ENCODE measurements at regions not wholly inside any gene's neighbourhood (a gene's known extent, or its start where the extent isn't known, plus 50 kb on each side); places are given as distances from the start of the nearest gene placed in this dataset.

DNA sequence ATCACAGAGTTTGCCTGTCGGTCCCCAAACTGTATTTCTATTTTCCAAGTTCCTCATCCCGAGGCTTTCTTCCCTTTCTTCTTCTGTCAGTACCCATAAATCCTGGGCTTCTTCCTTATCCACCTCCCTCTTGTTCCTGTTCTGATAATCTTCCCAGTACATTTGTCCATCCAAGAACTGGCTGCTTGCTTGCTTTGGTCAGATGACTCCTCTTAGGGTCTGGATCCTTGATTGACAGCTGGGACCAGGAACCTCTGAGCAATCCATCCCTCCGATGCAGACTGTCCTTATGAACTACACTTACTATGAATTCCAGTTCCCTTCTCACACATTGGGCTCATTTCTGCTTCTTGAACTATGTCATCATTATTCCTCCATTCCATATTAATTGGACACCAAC is 275.3 kb upstream of the CITED2 start:
- H3K36me3 Mint-ChIP-seq, result no peaks in the 10 kb centered on the region
- no peak overlapping the region for H3K27ac Mint-ChIP-seq

DNA sequence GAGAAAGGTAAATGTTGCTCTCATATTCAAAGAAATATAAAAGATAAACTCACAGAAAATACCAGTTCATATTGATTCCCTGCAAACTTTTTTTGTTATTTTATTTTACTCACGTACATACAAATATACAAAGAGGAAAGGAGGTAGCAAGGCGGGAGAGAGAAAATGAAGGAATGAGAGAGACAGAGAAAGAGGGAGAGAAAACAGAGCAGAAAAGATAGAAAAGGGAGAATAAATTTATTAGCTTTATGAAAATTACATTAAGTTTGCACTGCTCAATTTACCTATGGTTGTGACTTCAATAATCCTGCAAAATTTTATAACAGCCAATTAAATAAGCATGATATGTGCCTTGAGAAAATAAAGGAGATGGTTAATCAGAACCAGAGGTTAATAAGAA is 274.7 kb upstream of the CITED2 start:
- Mint-ChIP-seq H3K27me3 (no peaks in the 10 kb centered on the region), H3K4me3 (no peak overlapping the region), H3K4me1 (no peaks in the 10 kb centered on the region), H3K9me3 (peaks cover 1% of the 10 kb centered on the region), H3K36me3 (no peaks in the 10 kb centered on the region), H3K27ac (no peak overlapping the region)
- DNase-seq (no peak), ATAC-seq (ENCODE audit: low read depth) (no peak)
- POLR2A ChIA-PET, result no interaction called here

More for the DNA sequence above, 275.3 kb upstream of the CITED2 start:
- Mint-ChIP-seq H3K27me3 (no peaks in the 10 kb centered on the region), H3K4me3 (no peak overlapping the region), H3K9me3 (peaks cover 1% of the 10 kb centered on the region), H3K4me1 (no peaks in the 10 kb centered on the region)
- POLR2A ChIA-PET, result no interaction called here
- no peak for DNase-seq
- no peak for ATAC-seq (ENCODE audit: low read depth)

DNA sequence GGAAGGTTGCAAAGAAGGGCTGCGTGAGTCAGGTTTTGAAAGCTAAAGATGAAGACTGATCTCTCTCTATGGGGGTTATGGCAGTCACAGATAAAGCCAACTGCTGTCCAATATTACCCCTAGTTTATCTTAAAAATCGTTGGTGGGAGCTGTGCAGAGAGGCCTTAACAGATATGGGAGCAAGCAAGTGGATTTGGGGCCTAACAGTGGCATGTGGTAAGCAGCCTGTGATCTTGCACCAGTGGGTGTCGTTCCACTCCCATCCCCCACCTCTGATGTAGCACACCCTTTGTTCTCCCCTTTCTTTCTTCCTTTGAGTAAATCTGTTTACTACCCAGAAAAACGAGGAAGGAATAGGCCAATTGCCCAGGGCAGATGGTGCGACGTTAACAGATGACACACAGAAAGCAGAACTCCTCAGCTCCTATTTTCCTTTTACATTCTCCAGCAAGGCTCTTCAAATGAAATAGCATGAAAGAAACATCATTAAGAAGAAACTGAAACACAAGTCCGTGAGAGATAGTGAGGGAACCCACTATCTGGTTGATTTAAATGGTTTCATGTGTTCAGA is 274.1 kb upstream of the CITED2 start:
- H3K36me3 Mint-ChIP-seq, result no peaks in the 10 kb centered on the region

GRCh38 chr6:139647841-139648240 is 273.4 kb upstream of the CITED2 start:
- DNase-seq, result no peak
- H3K27ac Mint-ChIP-seq, result no peak overlapping the region
- H3K9me3 Mint-ChIP-seq, result peaks cover 1% of the 10 kb centered on the region
- POLR2A ChIA-PET, result no interaction called here
- no peaks in the 10 kb centered on the region for H3K27me3 Mint-ChIP-seq
- no peak for ATAC-seq (ENCODE audit: low read depth)
- H3K4me1 Mint-ChIP-seq, result no peaks in the 10 kb centered on the region
- H3K36me3 Mint-ChIP-seq, result no peaks in the 10 kb centered on the region
- H3K4me3 Mint-ChIP-seq, result no peak overlapping the region

More for the DNA sequence above, 274.1 kb upstream of the CITED2 start:
- POLR2A ChIA-PET, result no interaction called here
- Mint-ChIP-seq H3K9me3 (peaks cover 1% of the 10 kb centered on the region), H3K27ac (no peak overlapping the region), H3K4me1 (no peaks in the 10 kb centered on the region), H3K27me3 (no peaks in the 10 kb centered on the region), H3K4me3 (no peak overlapping the region)
- DNase-seq (no peak), ATAC-seq (ENCODE audit: low read depth) (no peak)

DNA sequence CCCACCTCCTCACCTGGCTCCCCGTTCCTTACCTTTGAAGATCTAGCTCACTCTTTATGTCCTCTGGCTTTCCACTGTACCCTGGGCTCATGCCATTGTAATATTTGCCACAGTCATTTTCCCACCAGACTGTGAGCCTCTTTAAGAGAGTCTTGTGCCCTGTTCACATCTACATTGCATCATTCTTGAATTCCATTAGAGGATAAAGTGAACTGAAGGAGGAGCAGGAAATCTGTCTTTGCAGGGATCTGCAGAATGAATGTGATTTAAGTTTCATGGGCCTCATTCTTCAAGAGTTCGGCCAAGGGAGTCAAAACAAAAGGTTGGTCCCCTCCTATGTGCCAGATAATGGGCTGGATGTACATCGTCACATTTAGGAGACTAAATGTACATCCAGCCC is 272.6 kb upstream of the CITED2 start:
- Mint-ChIP-seq H3K36me3 (no peaks in the 10 kb centered on the region), H3K27me3 (no peaks in the 10 kb centered on the region), H3K9me3 (peaks cover 1% of the 10 kb centered on the region), H3K4me1 (no peaks in the 10 kb centered on the region), H3K27ac (no peak overlapping the region), H3K4me3 (no peak overlapping the region)
- POLR2A ChIA-PET, result no interaction called here
- no peak for ATAC-seq (ENCODE audit: low read depth)
- DNase-seq, result no peak

DNA sequence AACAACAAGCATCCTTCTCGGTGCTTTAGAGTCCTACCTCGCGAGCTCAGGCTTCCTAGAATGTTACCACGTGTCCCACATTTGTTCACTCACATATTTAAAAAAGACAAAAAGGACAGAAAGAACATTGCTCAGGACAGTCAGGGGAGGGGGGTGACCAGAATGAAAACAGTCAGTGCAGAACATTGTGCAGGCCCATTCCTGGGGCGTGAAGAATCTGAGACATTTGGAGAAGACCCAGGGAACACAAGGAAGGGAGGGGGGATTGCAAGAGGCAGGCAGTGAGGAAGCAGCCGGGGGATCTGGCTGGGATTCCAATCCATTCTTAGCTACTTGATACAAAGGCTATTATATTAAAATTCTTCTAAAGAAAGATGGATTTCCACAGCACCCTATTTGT is 270.4 kb upstream of the CITED2 start:
- no peak overlapping the region for H3K4me3 Mint-ChIP-seq
- ATAC-seq (ENCODE audit: low read depth), result no peak
- peaks cover 5% of the 10 kb centered on the region for H3K27me3 Mint-ChIP-seq
- H3K9me3 Mint-ChIP-seq, result peaks cover 1% of the 10 kb centered on the region
- peaks cover 9% of the 10 kb centered on the region for H3K4me1 Mint-ChIP-seq
- H3K36me3 Mint-ChIP-seq, result no peaks in the 10 kb centered on the region
- H3K27ac Mint-ChIP-seq, result no peak overlapping the region
- no peak for DNase-seq
- POLR2A ChIA-PET, result no interaction called here

DNA sequence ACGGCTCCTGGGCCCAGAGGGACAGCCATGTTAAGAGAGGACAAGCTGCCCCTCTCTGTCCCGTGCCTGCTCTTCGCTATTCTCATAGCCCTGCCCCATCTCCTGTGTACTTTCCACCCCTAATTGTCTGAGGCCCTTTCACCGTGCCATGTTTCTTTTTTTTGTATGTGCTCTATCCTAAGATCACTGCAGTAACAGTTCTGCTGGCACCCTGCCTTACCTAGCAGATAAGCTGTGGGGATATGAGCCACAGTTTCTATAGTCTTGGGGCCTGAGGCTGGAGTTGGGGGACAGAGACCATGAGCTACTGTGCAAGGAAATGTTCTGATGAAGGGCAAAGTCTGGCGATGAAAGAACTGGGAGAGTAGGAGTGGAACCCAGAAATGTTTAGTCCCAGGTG is 269.5 kb upstream of the CITED2 start:
- POLR2A ChIA-PET, result no interaction called here
- peaks cover 5% of the 10 kb centered on the region for H3K27me3 Mint-ChIP-seq
- peaks cover 11% of the 10 kb centered on the region for H3K4me1 Mint-ChIP-seq
- no peak overlapping the region for H3K4me3 Mint-ChIP-seq
- H3K9me3 Mint-ChIP-seq, result peaks cover 1% of the 10 kb centered on the region
- no peaks in the 10 kb centered on the region for H3K36me3 Mint-ChIP-seq
- no peak for ATAC-seq (ENCODE audit: low read depth)
- H3K27ac Mint-ChIP-seq, result no peak overlapping the region
- no peak for DNase-seq

DNA sequence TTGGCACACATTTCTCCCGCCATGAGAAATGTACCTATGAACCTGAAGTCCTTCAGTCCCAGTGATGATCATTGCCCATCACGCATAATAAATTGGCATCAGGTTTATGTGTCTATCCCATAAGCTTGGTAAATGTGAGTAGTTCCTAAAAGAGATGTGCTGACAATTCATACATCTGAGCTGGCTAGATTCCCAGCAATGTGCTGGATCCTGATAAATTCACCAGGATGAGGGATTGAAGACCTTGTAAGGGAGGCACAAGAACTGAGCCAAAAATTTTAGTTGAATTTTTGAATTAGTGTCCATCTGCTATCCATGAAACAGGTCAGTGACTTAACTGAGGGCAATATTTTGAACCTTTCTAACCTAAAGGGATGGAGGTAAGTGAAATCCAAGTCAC is 267.9 kb upstream of the CITED2 start:
- no peaks in the 10 kb centered on the region for H3K36me3 Mint-ChIP-seq
- no peak overlapping the region for H3K4me3 Mint-ChIP-seq
- no peak for DNase-seq
- POLR2A ChIA-PET, result no interaction called here
- no peak overlapping the region for H3K27ac Mint-ChIP-seq
- peaks cover 11% of the 10 kb centered on the region for H3K4me1 Mint-ChIP-seq
- no peak for ATAC-seq (ENCODE audit: low read depth)
- H3K9me3 Mint-ChIP-seq, result no peaks in the 10 kb centered on the region
- peaks cover 5% of the 10 kb centered on the region for H3K27me3 Mint-ChIP-seq

- H3K9me3 Mint-ChIP-seq, result no peaks in the 10 kb centered on the region
- POLR2A ChIA-PET, result no interaction called here
- no peaks in the 10 kb centered on the region for H3K36me3 Mint-ChIP-seq
- no peak for ATAC-seq (ENCODE audit: low read depth)
- DNase-seq, result no peak
- H3K4me3 Mint-ChIP-seq, result no peak overlapping the region
- H3K27ac Mint-ChIP-seq, result no peak overlapping the region
- H3K4me1 Mint-ChIP-seq, result peaks cover 11% of the 10 kb centered on the region
- peaks cover 5% of the 10 kb centered on the region for H3K27me3 Mint-ChIP-seq
These were observed 266.9 kb upstream of the CITED2 start for GRCh38 chr6:139641376-139641775.

GRCh38 chr6:139640921-139641320 is 266.5 kb upstream of the CITED2 start:
- POLR2A ChIA-PET, result no interaction called here
- no peak overlapping the region for H3K4me3 Mint-ChIP-seq
- H3K9me3 Mint-ChIP-seq, result no peaks in the 10 kb centered on the region
- peaks cover 5% of the 10 kb centered on the region for H3K27me3 Mint-ChIP-seq
- no peak overlapping the region for H3K27ac Mint-ChIP-seq
- DNase-seq, result no peak
- peaks cover 11% of the 10 kb centered on the region for H3K4me1 Mint-ChIP-seq
- no peak for ATAC-seq (ENCODE audit: low read depth)
- no peaks in the 10 kb centered on the region for H3K36me3 Mint-ChIP-seq

DNA sequence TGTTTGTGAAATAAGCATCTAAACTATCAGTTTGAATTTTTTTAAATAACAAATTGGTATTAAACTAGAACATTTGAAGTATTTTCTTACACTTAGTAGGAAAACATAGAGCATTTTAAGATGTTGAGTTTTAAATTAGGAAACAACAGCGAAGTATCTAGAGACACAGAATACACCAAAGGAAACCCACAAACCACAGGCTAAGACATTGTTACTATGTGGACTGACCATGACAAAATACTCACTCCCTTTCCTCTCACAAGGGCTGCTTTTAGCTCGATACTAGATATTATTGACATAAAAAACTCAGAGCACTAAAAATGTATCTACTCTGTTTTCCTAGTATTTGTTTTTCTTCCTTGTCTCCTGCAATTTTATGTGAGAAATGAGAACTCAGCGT is 266.0 kb upstream of the CITED2 start:
- Mint-ChIP-seq H3K27ac (no peak overlapping the region), H3K27me3 (peaks cover 8% of the 10 kb centered on the region), H3K36me3 (no peaks in the 10 kb centered on the region), H3K9me3 (no peaks in the 10 kb centered on the region), H3K4me3 (no peak overlapping the region), H3K4me1 (peaks cover 11% of the 10 kb centered on the region)
- no peak for ATAC-seq (ENCODE audit: low read depth)
- DNase-seq, result no peak
- POLR2A ChIA-PET, result no interaction called here

GRCh38 chr6:139639507-139639906 is 265.1 kb upstream of the CITED2 start:
- Mint-ChIP-seq H3K9me3 (no peaks in the 10 kb centered on the region), H3K36me3 (no peaks in the 10 kb centered on the region), H3K4me3 (no peak overlapping the region), H3K27ac (no peak overlapping the region), H3K4me1 (peaks cover 11% of the 10 kb centered on the region), H3K27me3 (peaks cover 17% of the 10 kb centered on the region)
- POLR2A ChIA-PET, result no interaction called here
- no peak for DNase-seq
- no peak for ATAC-seq (ENCODE audit: low read depth)

DNA sequence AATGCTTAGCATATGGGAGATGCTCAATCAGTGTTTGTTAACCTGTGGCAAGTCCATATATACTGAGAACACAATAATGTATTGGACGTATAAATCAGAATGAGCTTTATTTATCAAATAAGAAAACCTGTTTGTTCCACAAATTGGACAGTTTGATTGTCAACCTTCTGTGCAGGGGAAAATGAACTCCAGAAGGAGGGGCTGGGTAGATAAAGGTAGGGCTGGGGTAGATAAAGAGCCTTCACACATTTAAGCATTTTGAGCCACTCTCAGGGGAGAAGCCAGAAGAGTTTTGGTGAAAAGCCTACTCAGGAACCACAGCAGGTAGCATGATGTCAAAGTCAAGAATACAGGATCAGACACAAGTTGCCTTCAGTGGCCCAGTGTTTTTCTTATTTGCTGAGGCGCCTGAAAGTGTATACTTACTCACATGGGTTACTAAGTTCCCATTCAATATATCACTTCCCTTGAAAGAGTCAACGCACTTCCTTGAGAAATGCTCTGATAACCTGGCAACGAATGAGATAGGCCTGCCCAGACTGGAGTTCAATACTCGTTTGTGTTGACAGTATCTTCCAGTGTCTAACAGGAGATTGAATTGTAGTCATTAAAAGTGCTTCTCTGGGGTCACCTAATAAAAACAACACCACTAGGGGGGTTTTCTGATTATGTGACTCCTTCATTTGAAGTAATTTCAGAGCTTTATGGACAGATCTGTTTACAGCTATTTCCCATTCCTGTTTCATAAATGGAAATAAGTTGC is 263.9 kb upstream of the CITED2 start:
- no peak overlapping the region for H3K27ac Mint-ChIP-seq
- no peaks in the 10 kb centered on the region for H3K36me3 Mint-ChIP-seq
- no peak for ATAC-seq (ENCODE audit: low read depth)
- H3K27me3 Mint-ChIP-seq, result peaks cover 17% of the 10 kb centered on the region
- POLR2A ChIA-PET, result no interaction called here
- no peak for DNase-seq
- no peak overlapping the region for H3K4me3 Mint-ChIP-seq
- H3K9me3 Mint-ChIP-seq, result no peaks in the 10 kb centered on the region
- H3K4me1 Mint-ChIP-seq, result peaks cover 11% of the 10 kb centered on the region

GRCh38 chr6:139637766-139638165 is 263.3 kb upstream of the CITED2 start:
- ATAC-seq (ENCODE audit: low read depth) (no peak), DNase-seq (no peak)
- POLR2A ChIA-PET, result no interaction called here
- Mint-ChIP-seq H3K27ac (no peak overlapping the region), H3K36me3 (no peaks in the 10 kb centered on the region), H3K9me3 (no peaks in the 10 kb centered on the region), H3K27me3 (peaks cover 19% of the 10 kb centered on the region), H3K4me1 (peaks cover 11% of the 10 kb centered on the region), H3K4me3 (no peak overlapping the region)

Data from activated naive CD8-positive, alpha-beta T cell treated with anti-CD3 and anti-CD28 coated beads, Interleukin-2, amount 10 ng/mL, durations not matched to agents 7 days and 5 days (primary cell).